ENCODE measurements at regions not wholly inside any gene's neighbourhood (a gene's known extent, or its start where the extent isn't known, plus 50 kb on each side); places are given as distances from the start of the nearest gene placed in this dataset.
"Not testable (repeated sequence)": the region's sequence is repeated elsewhere in the genome, so short reads cannot be mapped to it uniquely, and the experiment has no call there.

GRCh38 chr5:23437011-23437410, 70.4 kb upstream of the PRDM9 start:
- Histone ChIP-seq H3K27ac (no peak overlapping the region), H3K36me3 (no peaks in the 10 kb centered on the region), H3K9me3 (no peaks in the 10 kb centered on the region), H3K27me3 (no peaks in the 10 kb centered on the region), H3K4me1 (no peaks in the 10 kb centered on the region), H3K4me3 (no peak overlapping the region)
- TF ChIP-seq CTCF (IDR thresholded peaks at IDR 0.05): no peak
- ATAC-seq: no peak
- no peak for DNase-seq
- intact Hi-C loops (cut with DNase I): no loop called here

- no peaks in the 10 kb centered on the region for H3K9me3 ChIP-seq
- TF ChIP-seq CTCF (IDR thresholded peaks at IDR 0.05): no peak
- H3K27me3 ChIP-seq: no peaks in the 10 kb centered on the region
- no peaks in the 10 kb centered on the region for H3K4me1 ChIP-seq
- H3K36me3 ChIP-seq: no peaks in the 10 kb centered on the region
- no peak for ATAC-seq
- intact Hi-C loops (cut with DNase I): no loop called here
- H3K4me3 ChIP-seq: no peak overlapping the region
- H3K27ac ChIP-seq: no peak overlapping the region
- DNase-seq: no peak
Observed at GRCh38 chr5:23433534-23434315, 73.7 kb upstream of the PRDM9 start.

- Histone ChIP-seq H3K9me3 (no peaks in the 10 kb centered on the region), H3K4me1 (no peaks in the 10 kb centered on the region), H3K27me3 (no peaks in the 10 kb centered on the region), H3K27ac (no peak overlapping the region), H3K4me3 (no peak overlapping the region), H3K36me3 (no peaks in the 10 kb centered on the region)
- ATAC-seq: no peak
- no peak for DNase-seq
- intact Hi-C loops (cut with DNase I): no loop called here
- no peak for TF ChIP-seq CTCF (IDR thresholded peaks at IDR 0.05)
Observed at GRCh38 chr5:23428705-23429104, 78.7 kb upstream of the PRDM9 start.

- ATAC-seq; H3K4me3 ChIP-seq; DNase-seq; H3K27ac ChIP-seq; H3K9me3 ChIP-seq; intact Hi-C loops (cut with DNase I); H3K4me1 ChIP-seq; H3K36me3 ChIP-seq; H3K27me3 ChIP-seq: not testable (repeated sequence)
Observed at GRCh38 chr5:23420214-23420613, 87.2 kb upstream of the PRDM9 start.

- Histone ChIP-seq H3K4me3 (no peak overlapping the region), H3K27me3 (no peaks in the 10 kb centered on the region), H3K4me1 (no peaks in the 10 kb centered on the region), H3K9me3 (no peaks in the 10 kb centered on the region), H3K36me3 (no peaks in the 10 kb centered on the region), H3K27ac (no peak overlapping the region)
- TF ChIP-seq CTCF (IDR thresholded peaks at IDR 0.05): no peak
- intact Hi-C loops (cut with DNase I): no loop called here
- DNase-seq: no peak
- no peak for ATAC-seq
Observed at GRCh38 chr5:23419115-23419514, 88.3 kb upstream of the PRDM9 start.

GRCh38 chr5:23412515-23412914, 94.9 kb upstream of the PRDM9 start:
- intact Hi-C loops (cut with DNase I): no loop called here
- no peaks in the 10 kb centered on the region for H3K9me3 ChIP-seq
- H3K27ac ChIP-seq: no peak overlapping the region
- ATAC-seq (no peak), DNase-seq (no peak)
- TF ChIP-seq CTCF (IDR thresholded peaks at IDR 0.05): no peak
- H3K4me1 ChIP-seq: no peaks in the 10 kb centered on the region
- H3K4me3 ChIP-seq: no peak overlapping the region
- H3K36me3 ChIP-seq: no peaks in the 10 kb centered on the region
- no peaks in the 10 kb centered on the region for H3K27me3 ChIP-seq
